Epithelial cell of esophagus (primary cell): ENCODE measurements at regions not wholly inside any gene's neighbourhood (a gene's known extent, or its start where the extent isn't known, plus 50 kb on each side); places are given as distances from the start of the nearest gene placed in this dataset.

ENCODE experiments used
- DNase-seq: peaks from one replicate; pipeline ENCODE4 v3.0.0; 2010; ENCODE audit warnings: low read depth
- H3K4me3 ChIP-seq: 2 replicates; pipeline ENCODE4 v1.5.1; 2011; ENCODE audit warnings: mild to moderate bottlenecking, low read length, control low read depth
- CTCF ChIP-seq: IDR thresholded peaks from 2 replicates; pipeline ENCODE4 v1.5.1; 2011; ENCODE audit warnings: low read depth, mild to moderate bottlenecking, low read length, control low read depth, inconsistent platforms; ENCODE audit not compliant: insufficient read depth; ENCODE audit errors: missing control alignments

- TF ChIP-seq CTCF: no peak
- no peak overlapping the region for H3K4me3 ChIP-seq
- DNase-seq: no peak
These were observed 126.8 kb upstream of the SYT10 start for GRCh38 chr12:33566403-33566802.

- H3K4me3 ChIP-seq: no peak overlapping the region
- no peak for DNase-seq
- TF ChIP-seq CTCF: no peak
These were observed 135.7 kb upstream of the SYT10 start for GRCh38 chr12:33575346-33575745.

- H3K4me3 ChIP-seq: no peak overlapping the region
- no peak for DNase-seq
- no peak for TF ChIP-seq CTCF
These were observed 142.0 kb upstream of the SYT10 start for GRCh38 chr12:33581613-33582122.

GRCh38 chr12:33586576-33586975, 147.0 kb upstream of the SYT10 start:
- DNase-seq: no peak
- no peak overlapping the region for H3K4me3 ChIP-seq
- TF ChIP-seq CTCF: no peak

- TF ChIP-seq CTCF: no peak
- H3K4me3 ChIP-seq: no peak overlapping the region
- peak; percentile 87 for DNase-seq
These were observed 147.7 kb upstream of the SYT10 start for GRCh38 chr12:33587354-33587753.

- no peak overlapping the region for H3K4me3 ChIP-seq
- DNase-seq: peak; percentile 96
- no peak for TF ChIP-seq CTCF
These were observed 148.4 kb upstream of the SYT10 start for GRCh38 chr12:33587784-33588712.

- DNase-seq: no peak
- H3K4me3 ChIP-seq: no peak overlapping the region
- no peak for TF ChIP-seq CTCF
These were observed 149.2 kb upstream of the SYT10 start for GRCh38 chr12:33588725-33589405.
